B cell (primary cell): ENCODE measurements at regions not wholly inside any gene's neighbourhood (a gene's known extent, or its start where the extent isn't known, plus 50 kb on each side); places are given as distances from the start of the nearest gene placed in this dataset.

Experiments used
- CTCF ChIP-seq: fragments of 200-600 bp; IDR thresholded peaks from one replicate; pipeline ENCODE4 v1.8.0; 2022; ENCODE audit warnings: antibody characterized with exemption, mild to moderate bottlenecking
- EZH2 ChIP-seq: IDR thresholded peaks from 2 replicates; pipeline ENCODE4 v1.6.1; 2012; ENCODE audit warnings: borderline replicate concordance, low read depth, mild to moderate bottlenecking, moderate library complexity, low read length; ENCODE audit not compliant: insufficient read depth, poor library complexity, severe bottlenecking

GRCh38 chr14:85474431-85474830 lies 55.5 kb upstream of the FLRT2 start:
- TF ChIP-seq CTCF (no peak), EZH2 (no peak)
